Right renal pelvis (tissue), 4 donors: ENCODE measurements at regions not wholly inside any gene's neighbourhood (a gene's known extent, or its start where the extent isn't known, plus 50 kb on each side); places are given as distances from the start of the nearest gene placed in this dataset.
"Not testable (repeated sequence)": the region's sequence is repeated elsewhere in the genome, so short reads cannot be mapped to it uniquely, and the experiment has no call there.

ENCODE experiments used
- DNase-seq, 4 donors: peaks; one replicate each; pipeline ENCODE4 v3.0.0-alpha.2; 2013; ENCODE audit warnings: low read depth in 4 of 4, low spot score in 3 of 4, missing footprints in 1 of 4

DNA sequence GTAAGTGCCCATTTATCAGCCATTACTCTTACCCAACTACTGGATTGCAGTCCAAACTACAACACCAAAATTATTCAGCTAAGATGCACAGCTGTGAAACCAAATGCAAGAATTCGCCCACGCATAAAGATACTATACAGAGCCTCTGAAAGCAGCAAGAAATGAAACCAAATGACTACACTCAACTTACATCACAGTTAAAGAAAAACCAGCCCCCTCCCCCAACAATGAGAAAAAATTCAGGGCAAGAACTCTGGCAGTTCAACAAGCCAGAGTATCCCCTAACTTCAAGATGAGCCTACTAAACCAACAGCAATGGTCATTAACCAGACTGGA, 209.1 kb upstream of the VWC2 start:
- DNase-seq = no peak

DNA sequence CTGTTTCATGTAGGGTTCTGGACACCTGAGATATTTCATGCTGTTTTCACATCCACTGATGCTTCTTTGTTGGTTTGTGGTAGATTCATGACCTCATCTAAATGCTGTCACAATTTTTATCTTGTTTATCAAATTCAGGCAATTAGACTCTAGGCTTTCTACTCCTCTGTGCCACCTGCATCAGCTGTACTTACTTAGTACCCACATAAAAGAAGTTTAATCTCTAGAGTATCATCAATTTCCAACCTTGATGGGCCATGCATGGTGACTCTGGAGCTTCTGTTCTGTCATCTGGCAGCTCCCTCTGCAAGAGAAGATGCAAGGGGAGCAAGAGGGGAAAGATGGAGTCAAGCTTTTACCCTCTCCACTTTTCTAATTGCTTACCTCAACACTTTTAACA, 195.9 kb upstream of the VWC2 start:
- DNase-seq = no peak

- no peak for DNase-seq
Observed at GRCh38 chr7:49579408-49579807, 194.0 kb upstream of the VWC2 start.

GRCh38 chr7:49580000-49580399, 193.4 kb upstream of the VWC2 start:
- DNase-seq = no peak

- DNase-seq = no peak
Observed at GRCh38 chr7:49580761-49581160, 192.7 kb upstream of the VWC2 start.

- no peak for DNase-seq
Observed at GRCh38 chr7:49583440-49583839, 190.0 kb upstream of the VWC2 start.

DNA sequence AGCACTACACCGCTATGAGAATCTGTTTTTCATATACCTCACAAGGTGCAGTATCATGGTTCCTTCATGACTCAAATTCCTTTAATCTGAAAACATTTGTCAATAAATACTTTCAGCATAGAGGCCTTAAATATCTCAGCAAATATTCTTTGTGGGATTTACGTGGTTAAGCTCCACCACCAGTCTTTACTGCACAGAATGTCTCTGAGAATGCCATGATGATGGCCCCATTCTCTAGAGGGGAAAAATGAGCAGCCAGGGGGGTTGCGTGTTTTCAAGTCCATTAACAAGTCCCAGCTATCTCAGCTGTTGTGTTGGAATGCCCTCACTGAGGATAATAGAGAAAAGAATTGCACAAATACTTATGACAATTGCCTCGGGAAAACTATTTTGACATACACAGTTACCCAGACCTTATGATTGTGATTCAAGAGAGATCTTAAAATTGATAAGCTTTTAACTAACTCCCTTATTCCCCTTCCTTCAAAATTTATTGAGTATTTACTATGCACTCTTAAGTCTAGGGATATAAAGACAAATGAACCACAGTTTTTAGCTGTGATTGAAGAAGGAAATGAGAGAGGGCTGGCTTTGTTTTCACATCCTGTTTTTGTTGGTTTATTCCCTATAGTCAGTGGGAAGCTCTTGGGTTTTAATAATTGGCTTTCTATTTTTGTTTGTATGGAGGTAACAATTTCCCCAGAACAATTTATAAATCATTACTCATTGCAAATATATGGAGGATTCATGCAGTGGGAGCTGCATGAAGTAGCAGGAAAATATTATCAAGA, 176.5 kb upstream of the VWC2 start:
- DNase-seq = no peak

DNA sequence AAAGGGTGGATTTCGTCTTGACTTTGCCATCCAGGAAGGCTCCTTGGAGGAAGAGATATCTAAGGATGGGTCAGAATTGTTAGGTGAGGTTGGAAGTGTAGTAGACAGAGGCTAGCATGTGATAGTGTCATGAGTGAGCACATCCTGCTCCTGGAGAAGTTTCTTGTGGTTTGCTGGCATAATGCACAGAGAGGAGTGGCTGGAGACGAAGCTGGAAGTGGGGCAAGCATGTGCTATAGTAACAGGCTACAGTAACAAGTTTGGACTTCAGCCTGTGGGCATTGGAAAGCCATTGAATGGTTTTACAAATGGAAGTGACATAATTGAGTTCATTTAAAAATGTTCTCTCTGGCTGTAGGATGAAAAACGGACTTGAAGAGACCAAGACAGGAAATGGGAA, 175.6 kb upstream of the VWC2 start:
- DNase-seq = no peak

- no peak for DNase-seq
Observed at GRCh38 chr7:49611951-49612350, 161.5 kb upstream of the VWC2 start.

GRCh38 chr7:49613759-49614158, 159.7 kb upstream of the VWC2 start:
- no peak for DNase-seq

GRCh38 chr7:49614974-49615373, 158.5 kb upstream of the VWC2 start:
- DNase-seq = not testable (repeated sequence)

DNA sequence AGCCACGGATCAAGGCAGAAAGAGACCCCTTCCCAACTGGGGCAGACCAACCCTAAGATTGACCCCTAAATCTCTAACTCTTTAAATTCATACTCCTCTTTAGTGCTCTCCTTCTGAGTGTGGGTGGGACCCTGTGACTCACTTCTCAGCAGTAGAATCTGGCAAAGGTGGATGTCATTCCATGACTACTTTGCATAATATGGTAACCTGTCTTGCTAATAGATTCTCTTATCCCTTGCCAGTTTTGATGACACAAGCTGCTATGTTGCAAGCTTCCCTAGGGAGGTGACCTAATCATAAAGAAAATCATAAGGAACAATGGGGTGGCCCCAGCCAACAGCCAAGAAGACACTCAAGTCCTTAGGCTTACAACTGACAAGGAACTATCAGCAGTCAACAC, 155.4 kb upstream of the VWC2 start:
- no peak for DNase-seq

GRCh38 chr7:49623943-49624342, 149.5 kb upstream of the VWC2 start:
- DNase-seq = no peak

DNA sequence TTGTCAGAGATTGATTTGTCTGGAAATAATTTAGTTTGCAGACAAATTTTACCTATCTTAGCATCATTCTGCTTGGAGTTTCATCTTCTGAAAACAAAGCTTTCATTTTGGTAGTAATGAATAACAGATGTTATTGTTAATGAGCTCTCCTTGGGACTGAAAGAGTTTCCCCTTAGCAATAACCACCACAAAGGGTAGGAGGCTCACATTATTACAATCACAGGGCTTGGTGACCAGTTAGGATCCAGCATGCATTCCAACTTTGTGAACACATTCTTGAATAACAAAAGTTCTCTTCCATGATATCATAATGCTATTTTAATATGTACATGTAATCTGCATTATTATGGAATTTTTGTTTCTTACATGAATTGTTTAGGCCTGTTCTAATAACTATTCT, 148.8 kb upstream of the VWC2 start:
- no peak for DNase-seq

GRCh38 chr7:49630513-49630912, 142.9 kb upstream of the VWC2 start:
- DNase-seq = no peak

DNA sequence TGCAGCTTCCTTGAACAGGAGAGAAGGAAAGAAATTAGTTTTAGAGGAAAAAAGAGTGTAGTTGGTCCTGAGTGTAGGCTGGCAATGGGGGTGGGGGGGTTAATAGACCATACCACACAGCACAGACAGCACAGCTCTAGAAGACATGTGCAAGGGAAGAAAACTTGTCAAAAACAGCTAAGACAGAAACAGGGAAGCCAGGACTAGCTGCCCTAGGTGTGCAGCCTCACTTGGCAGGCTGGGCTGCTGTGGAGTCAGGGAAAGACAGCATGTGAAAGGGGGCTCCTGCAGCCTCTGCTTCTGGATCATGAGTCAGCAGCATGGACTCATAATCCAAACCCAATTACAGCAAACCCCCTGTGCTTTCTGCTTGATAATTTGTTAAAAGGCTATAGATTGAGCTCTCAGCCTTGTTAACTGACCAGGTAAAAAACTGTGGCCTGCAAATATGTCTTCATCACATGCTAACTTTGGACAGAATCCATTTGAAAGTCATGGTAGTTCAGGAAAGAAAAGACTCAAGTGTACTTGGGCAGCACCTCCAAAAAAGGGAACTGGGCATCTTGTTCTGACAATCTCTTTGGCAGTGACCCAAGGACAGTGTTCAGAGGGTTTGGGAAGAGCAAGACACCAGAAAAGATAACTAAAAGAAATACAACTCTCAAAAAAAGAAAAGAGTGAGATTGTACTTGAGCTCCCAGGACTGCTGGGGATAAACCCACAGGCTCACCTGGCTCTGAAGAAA, 142.2 kb upstream of the VWC2 start:
- no peak for DNase-seq

GRCh38 chr7:49631960-49632359, 141.5 kb upstream of the VWC2 start:
- DNase-seq = no peak

- no peak for DNase-seq
Observed at GRCh38 chr7:49635800-49636199, 137.6 kb upstream of the VWC2 start.

- no peak for DNase-seq
Observed at GRCh38 chr7:49636400-49636799, 137.0 kb upstream of the VWC2 start.

- DNase-seq = no peak
Observed at GRCh38 chr7:49638166-49638565, 135.3 kb upstream of the VWC2 start.

DNA sequence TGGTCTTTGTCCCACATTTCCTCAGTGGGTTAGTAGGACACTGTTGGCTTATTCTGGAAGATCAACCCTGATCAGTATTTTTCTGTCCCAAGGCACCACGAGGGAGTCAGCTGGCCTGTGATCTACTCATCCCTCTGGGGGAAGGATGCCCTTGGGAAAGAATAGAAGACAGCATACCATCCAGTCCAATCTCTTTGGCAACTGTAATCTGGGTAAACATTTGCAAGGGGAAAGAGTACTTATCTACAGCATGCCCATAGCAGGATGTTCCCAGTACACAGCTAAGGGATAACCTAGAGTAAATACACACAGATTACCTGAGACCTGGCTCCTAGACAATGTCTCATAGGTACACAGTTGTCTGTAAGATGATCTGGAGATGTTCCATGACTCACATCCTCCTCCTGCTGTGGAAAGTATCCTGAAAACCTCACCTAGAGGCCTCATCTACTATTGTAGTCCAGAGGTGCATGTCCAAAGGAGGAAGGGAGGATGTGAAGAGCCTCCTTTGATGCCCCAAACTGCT, 134.3 kb upstream of the VWC2 start:
- DNase-seq = no peak

DNA sequence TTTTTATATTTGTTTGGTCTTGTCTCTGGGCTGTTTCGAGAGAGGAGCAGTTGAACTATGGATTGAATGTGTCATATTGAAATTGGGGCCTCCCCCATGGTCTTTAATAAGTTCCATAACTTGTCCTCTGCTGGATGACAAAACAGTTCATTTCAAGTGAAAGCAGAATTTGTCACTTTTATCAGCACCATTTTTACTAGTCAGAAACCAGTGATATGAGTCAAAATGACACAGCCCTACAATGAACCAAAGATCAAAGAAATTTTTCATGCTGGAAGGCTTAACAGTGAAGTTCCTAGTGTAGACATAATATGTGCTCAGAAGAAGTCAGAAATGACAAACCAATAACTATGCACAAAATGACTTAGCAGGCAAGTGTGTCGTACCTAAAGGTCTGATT, 133.6 kb upstream of the VWC2 start:
- no peak for DNase-seq
